ENCODE measurements at regions not wholly inside any gene's neighbourhood (a gene's known extent, or its start where the extent isn't known, plus 50 kb on each side); places are given as distances from the start of the nearest gene placed in this dataset.

GRCh38 chr11:32162906-32163305 is 72.0 kb downstream of the RCN1 start:
- TF ChIP-seq CTCF (IDR thresholded peaks at IDR 0.05) (no peak), POLR2A (IDR thresholded peaks at IDR 0.05) (no peak)

Measured in testis (tissue), 2 donors.